Stimulated activated memory B cell treated with anti-CD40 and anti-IgM and Interleukin-4, amounts not matched to agents 10 μg/mL and 1 μg/mL and 100 μg/mL, for 72 hours (primary cell): ENCODE measurements at regions not wholly inside any gene's neighbourhood (a gene's known extent, or its start where the extent isn't known, plus 50 kb on each side); places are given as distances from the start of the nearest gene placed in this dataset.
A peak's percentile ranks its signal among the peaks of the same experiment; 100 is the strongest.
"Not testable (repeated sequence)": the region's sequence is repeated elsewhere in the genome, so short reads cannot be mapped to it uniquely, and the experiment has no call there.

Experiments
- ATAC-seq: fragments of 150-1000 bp; cut with Tn5 transposase; 2 replicates; pipeline ENCODE4 v1.10.0; 2021
- H3K27ac Mint-ChIP-seq: one replicate; pipeline ENCODE4 v1.8.0; 2022; ENCODE audit warnings: mild to moderate bottlenecking, mixed read lengths
- H3K27me3 Mint-ChIP-seq: one replicate; pipeline ENCODE4 v1.8.0; 2022; ENCODE audit warnings: mixed read lengths
- H3K36me3 Mint-ChIP-seq: one replicate; pipeline ENCODE4 v1.8.0; 2022; ENCODE audit warnings: mixed read lengths
- H3K4me1 Mint-ChIP-seq: one replicate; pipeline ENCODE4 v1.8.0; 2022; ENCODE audit warnings: mixed read lengths
- H3K4me3 Mint-ChIP-seq: one replicate; pipeline ENCODE4 v1.8.0; 2022; ENCODE audit warnings: mild to moderate bottlenecking, moderate library complexity, mixed read lengths
- H3K9me3 Mint-ChIP-seq: one replicate; pipeline ENCODE4 v1.8.0; 2022; ENCODE audit warnings: mixed read lengths

GRCh38 chr11:14573539-14574057 is 53.4 kb upstream of the PSMA1 start:
- peak overlapping the region; percentile 27 for H3K27ac Mint-ChIP-seq
- H3K4me1 Mint-ChIP-seq: not testable (repeated sequence)

GRCh38 chr11:14577292-14577691 is 57.1 kb upstream of the PSMA1 start:
- Mint-ChIP-seq H3K27ac (no peak overlapping the region), H3K27me3 (no peaks in the 10 kb centered on the region), H3K4me3 (no peak overlapping the region), H3K4me1 (peaks cover 24% of the 10 kb centered on the region), H3K36me3 (no peaks in the 10 kb centered on the region), H3K9me3 (peaks cover 9% of the 10 kb centered on the region)
- no peak for ATAC-seq

More at GRCh38 chr11:14573539-14574057, 53.4 kb upstream of the PSMA1 start:
- H3K36me3 Mint-ChIP-seq, H3K27me3 Mint-ChIP-seq, H3K4me3 Mint-ChIP-seq, H3K9me3 Mint-ChIP-seq, ATAC-seq: not testable (repeated sequence)

- peak; percentile 22 for ATAC-seq
- Mint-ChIP-seq H3K4me1 (peaks cover 24% of the 10 kb centered on the region), H3K4me3 (no peak overlapping the region), H3K27me3 (no peaks in the 10 kb centered on the region), H3K36me3 (peaks cover 1% of the 10 kb centered on the region), H3K27ac (peak overlapping the region; percentile 56), H3K9me3 (peaks cover 9% of the 10 kb centered on the region)
These were observed 57.8 kb upstream of the PSMA1 start for GRCh38 chr11:14577835-14578529.

DNA sequence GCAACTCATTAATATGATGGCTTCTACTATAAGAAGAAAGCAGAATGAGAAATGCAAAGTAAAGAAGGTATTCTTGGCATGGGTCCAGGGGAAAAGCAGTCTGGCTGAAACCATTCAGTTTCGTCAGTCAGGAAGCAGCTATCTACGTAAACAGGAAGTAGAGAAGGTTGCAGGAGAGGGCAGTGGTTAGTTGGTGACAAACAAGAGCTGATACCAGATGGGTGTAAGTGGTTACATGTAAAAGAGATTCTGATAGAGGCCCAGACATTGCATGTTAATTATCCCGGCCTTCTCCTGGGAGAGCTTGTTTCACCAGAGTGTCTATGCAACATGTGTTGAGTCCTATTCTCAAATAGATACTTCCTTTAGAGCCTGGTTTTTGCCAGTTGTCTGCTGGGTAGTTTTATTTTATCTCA is 58.4 kb upstream of the PSMA1 start:
- peak; percentile 100 for ATAC-seq
- H3K4me1 Mint-ChIP-seq: peaks cover 24% of the 10 kb centered on the region
- H3K27ac Mint-ChIP-seq: peak overlapping the region; percentile 56
- H3K36me3 Mint-ChIP-seq: peaks cover 5% of the 10 kb centered on the region
- H3K27me3 Mint-ChIP-seq: no peaks in the 10 kb centered on the region
- no peak overlapping the region for H3K4me3 Mint-ChIP-seq
- H3K9me3 Mint-ChIP-seq: peaks cover 11% of the 10 kb centered on the region

DNA sequence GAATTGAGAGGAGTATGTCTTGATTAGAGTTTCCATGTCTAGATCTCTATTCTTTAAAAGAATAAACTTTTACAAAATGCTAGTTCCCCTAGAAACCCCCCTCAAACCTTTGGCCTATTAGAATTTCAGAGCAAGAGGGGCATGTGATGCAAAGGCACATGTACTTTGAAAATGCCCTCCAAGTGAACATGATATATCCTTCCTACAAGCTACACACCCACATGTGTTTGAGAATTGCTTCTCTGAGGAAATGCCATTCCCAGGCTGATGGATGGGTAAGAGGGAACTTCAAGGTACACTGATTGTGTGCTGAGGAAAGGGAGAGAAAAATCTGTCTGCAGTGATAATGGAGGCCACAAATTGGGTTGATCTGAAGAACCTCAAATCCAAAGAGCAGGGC is 59.5 kb upstream of the PSMA1 start:
- Mint-ChIP-seq H3K36me3 (peaks cover 5% of the 10 kb centered on the region), H3K9me3 (peaks cover 11% of the 10 kb centered on the region), H3K4me1 (peaks cover 24% of the 10 kb centered on the region)

GRCh38 chr11:14582793-14583192 is 60.8 kb upstream of the PDE3B start:
- Mint-ChIP-seq H3K36me3 (peaks cover 5% of the 10 kb centered on the region), H3K27ac (peak overlapping the region; percentile 35), H3K4me1 (peaks cover 24% of the 10 kb centered on the region), H3K9me3 (peaks cover 5% of the 10 kb centered on the region), H3K4me3 (no peak overlapping the region), H3K27me3 (peaks cover 9% of the 10 kb centered on the region)
- no peak for ATAC-seq

More for the DNA sequence above, 59.5 kb upstream of the PSMA1 start:
- Mint-ChIP-seq H3K27me3 (no peaks in the 10 kb centered on the region), H3K4me3 (no peak overlapping the region), H3K27ac (peak overlapping the region; percentile 56)
- ATAC-seq: no peak

- Mint-ChIP-seq H3K36me3 (peaks cover 5% of the 10 kb centered on the region), H3K27ac (peak overlapping the region; percentile 35), H3K4me1 (peaks cover 19% of the 10 kb centered on the region), H3K27me3 (peaks cover 11% of the 10 kb centered on the region), H3K9me3 (peaks cover 5% of the 10 kb centered on the region), H3K4me3 (no peak overlapping the region)
- ATAC-seq: no peak
These were observed 60.2 kb upstream of the PDE3B start for GRCh38 chr11:14583252-14584034.

GRCh38 chr11:14584035-14584363 is 59.6 kb upstream of the PDE3B start:
- Mint-ChIP-seq H3K27ac (peak overlapping the region; percentile 35), H3K4me1 (peaks cover 14% of the 10 kb centered on the region), H3K36me3 (peaks cover 5% of the 10 kb centered on the region), H3K9me3 (peaks cover 5% of the 10 kb centered on the region), H3K4me3 (no peak overlapping the region), H3K27me3 (peaks cover 11% of the 10 kb centered on the region)
- ATAC-seq: no peak

- Mint-ChIP-seq H3K4me3 (no peak overlapping the region), H3K27ac (no peak overlapping the region), H3K27me3 (peaks cover 11% of the 10 kb centered on the region), H3K4me1 (peaks cover 9% of the 10 kb centered on the region), H3K36me3 (peaks cover 5% of the 10 kb centered on the region), H3K9me3 (peaks cover 5% of the 10 kb centered on the region)
- no peak for ATAC-seq
These were observed 59.0 kb upstream of the PDE3B start for GRCh38 chr11:14584595-14584994.

DNA sequence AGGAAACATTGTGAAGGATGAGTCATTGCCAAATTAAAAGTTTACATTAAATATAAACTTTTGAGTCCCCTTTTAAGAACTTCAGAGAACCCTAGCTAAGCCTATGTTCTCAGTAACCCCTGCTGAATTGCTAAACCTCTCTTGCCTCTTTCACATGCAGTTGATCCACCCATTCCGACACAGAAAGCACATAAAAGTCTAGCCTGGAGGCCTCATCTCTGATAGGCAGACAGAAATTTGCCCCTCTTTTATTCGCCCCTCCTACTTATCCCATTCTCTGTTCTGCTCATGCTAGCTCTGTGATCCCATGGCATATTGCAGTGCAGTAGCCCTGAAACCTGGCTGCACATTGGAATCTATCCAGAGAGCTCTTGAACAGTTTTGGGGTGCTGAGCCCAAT is 58.2 kb upstream of the PDE3B start:
- H3K4me3 Mint-ChIP-seq: no peak overlapping the region
- peaks cover 4% of the 10 kb centered on the region for H3K4me1 Mint-ChIP-seq
- H3K36me3 Mint-ChIP-seq: peaks cover 5% of the 10 kb centered on the region
- H3K27ac Mint-ChIP-seq: no peak overlapping the region
- peaks cover 3% of the 10 kb centered on the region for H3K9me3 Mint-ChIP-seq
- peaks cover 11% of the 10 kb centered on the region for H3K27me3 Mint-ChIP-seq
- no peak for ATAC-seq

DNA sequence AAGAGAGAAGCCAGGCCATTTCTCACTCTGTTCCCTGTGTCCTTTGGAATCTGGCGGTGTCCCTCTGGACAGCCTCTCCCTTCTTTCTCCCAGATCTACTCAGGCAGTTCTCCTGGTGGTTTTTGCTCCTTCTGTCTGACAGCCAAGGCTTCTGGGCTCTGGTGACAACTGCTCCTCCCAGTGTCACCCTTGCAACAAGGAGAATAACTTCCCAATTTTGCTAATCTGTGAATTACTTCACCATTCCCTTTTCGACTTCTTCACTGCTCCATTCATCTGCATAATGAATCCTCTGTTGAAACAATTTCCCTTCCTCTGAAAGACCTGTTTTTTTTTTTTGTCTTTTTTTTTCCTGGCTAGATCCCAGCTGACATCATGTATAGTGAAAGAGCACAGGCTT is 56.3 kb upstream of the PDE3B start:
- H3K9me3 Mint-ChIP-seq: peaks cover 2% of the 10 kb centered on the region
- no peak overlapping the region for H3K4me3 Mint-ChIP-seq
- no peaks in the 10 kb centered on the region for H3K4me1 Mint-ChIP-seq

DNA sequence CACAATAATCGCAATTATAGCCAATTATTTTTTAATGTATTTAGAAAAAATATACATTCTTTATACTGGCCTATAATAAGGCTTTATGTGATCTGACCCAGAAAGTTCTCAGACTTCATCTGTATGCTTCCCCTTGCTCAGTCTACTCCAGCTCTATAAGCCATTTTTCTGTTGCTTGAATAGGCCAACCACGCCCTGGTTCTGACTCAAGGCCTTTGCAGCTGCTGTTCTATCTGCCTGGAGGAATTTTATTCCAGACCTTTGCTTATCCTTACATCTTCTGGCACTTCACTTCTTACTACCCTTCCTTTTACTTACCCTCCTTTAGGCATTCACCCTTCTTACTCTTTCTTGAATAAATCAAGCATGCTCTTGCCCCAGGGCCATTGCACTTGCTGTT is 54.9 kb upstream of the PDE3B start:
- Mint-ChIP-seq H3K4me3 (no peak overlapping the region), H3K27me3 (peaks cover 11% of the 10 kb centered on the region), H3K27ac (no peak overlapping the region), H3K9me3 (no peaks in the 10 kb centered on the region), H3K4me1 (peaks cover 9% of the 10 kb centered on the region), H3K36me3 (no peaks in the 10 kb centered on the region)
- ATAC-seq: no peak

More for the DNA sequence above, 56.3 kb upstream of the PDE3B start:
- Mint-ChIP-seq H3K27me3 (peaks cover 11% of the 10 kb centered on the region), H3K27ac (peak overlapping the region; percentile 30), H3K36me3 (peaks cover 5% of the 10 kb centered on the region)
- ATAC-seq: no peak

- no peak for ATAC-seq
- no peaks in the 10 kb centered on the region for H3K9me3 Mint-ChIP-seq
- H3K36me3 Mint-ChIP-seq: no peaks in the 10 kb centered on the region
- H3K4me3 Mint-ChIP-seq: no peak overlapping the region
- no peak overlapping the region for H3K27ac Mint-ChIP-seq
- H3K27me3 Mint-ChIP-seq: peaks cover 11% of the 10 kb centered on the region
- H3K4me1 Mint-ChIP-seq: peaks cover 9% of the 10 kb centered on the region
These were observed 54.2 kb upstream of the PDE3B start for GRCh38 chr11:14589421-14589820.

GRCh38 chr11:14591046-14591445 is 52.6 kb upstream of the PDE3B start:
- H3K4me3 Mint-ChIP-seq, H3K27ac Mint-ChIP-seq, ATAC-seq, H3K36me3 Mint-ChIP-seq, H3K4me1 Mint-ChIP-seq, H3K9me3 Mint-ChIP-seq: not testable (repeated sequence)
- H3K27me3 Mint-ChIP-seq: peaks cover 11% of the 10 kb centered on the region

DNA sequence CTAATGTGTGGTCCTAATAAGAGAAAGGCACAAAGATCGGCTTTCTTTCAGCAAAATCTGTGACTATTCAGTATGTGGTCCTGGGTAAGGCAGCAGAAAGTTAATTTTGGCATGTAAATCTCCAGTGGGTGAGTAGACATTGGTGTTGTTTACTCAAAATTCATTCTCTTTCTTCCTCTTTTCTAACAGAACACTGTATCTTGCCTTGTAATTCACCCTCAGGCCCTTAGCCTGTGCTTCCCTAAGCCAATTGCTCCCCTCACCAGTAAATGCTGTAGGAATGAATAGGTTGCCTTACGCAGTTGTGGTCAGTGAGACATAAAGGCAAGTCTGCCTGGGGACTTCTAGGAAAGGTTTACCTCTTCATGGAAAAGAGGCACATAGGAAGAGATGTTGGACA is 49.9 kb upstream of the PDE3B start:
- ATAC-seq: peak; percentile 53
- Mint-ChIP-seq H3K4me3 (no peak overlapping the region), H3K27ac (peak overlapping the region; percentile 43), H3K27me3 (peaks cover 7% of the 10 kb centered on the region), H3K36me3 (no peaks in the 10 kb centered on the region), H3K4me1 (peaks cover 9% of the 10 kb centered on the region), H3K9me3 (peaks cover 5% of the 10 kb centered on the region)
